GM12878 (cell line): ENCODE measurements at regions not wholly inside any gene's neighbourhood (a gene's known extent, or its start where the extent isn't known, plus 50 kb on each side); places are given as distances from the start of the nearest gene placed in this dataset.

Experiments used
- ATAC-seq: fragments of 200-7000 bp; cut with Tn5 transposase; 3 replicates; pipeline ENCODE4 v1.9.1; 2020; ENCODE audit warnings: mild to moderate bottlenecking, moderate library complexity
- BruUV-seq: library from RNA; stranded (reverse); fragments of 400-500 nt; replicated peaks from 2 replicates; lab custom pipeline; 2021; lab: Mats Ljungman, UMichigan
- CTCF ChIA-PET: fragments of 300-600 bp; sonication (Branson Sonifier 250); formaldehyde crosslinking; extraction: SDS; loops from one replicate; lab custom pipeline; 2021; ENCODE audit warnings: inconsistent platforms; lab: Yijun Ruan, JAX
- POLR2A ChIA-PET: fragments of 350-600 bp; formaldehyde crosslinking; extraction: SDS; loops from one replicate; lab custom pipeline; 2021; ENCODE audit warnings: inconsistent platforms; lab: Charles Lee
- RAD21 ChIA-PET: fragments of 300-600 bp; sonication (Branson Sonifier 250); formaldehyde crosslinking; loops from one replicate; lab custom pipeline; 2023; ENCODE audit warnings: antibody characterized with exemption; ENCODE audit not compliant: unreplicated experiment; lab: Charles Lee
- SMC1A ChIA-PET: fragments of 300-600 bp; sonication (Branson Sonifier 250); formaldehyde crosslinking; loops from one replicate; lab custom pipeline; 2023; ENCODE audit not compliant: unreplicated experiment, uncharacterized antibody; lab: Charles Lee
- DNase-seq: peaks from one replicate; pipeline ENCODE4 v3.0.0-alpha.2; 2011; ENCODE audit warnings: low read depth, low spot score
- FAIRE-seq: peaks from 3 replicates; lab custom pipeline; 2011; peaks lifted over from hg19 to GRCh38; lab: Jason Lieb, UNC
- H2AFZ ChIP-seq: 2 replicates; pipeline ENCODE4 v1.6.0; 2011; ENCODE audit warnings: low read depth, low read length, control low read depth; ENCODE audit not compliant: control insufficient read depth
- H3K27ac ChIP-seq: 2 replicates; pipeline ENCODE4 v1.5.1; 2011; ENCODE audit warnings: control low read depth; ENCODE audit not compliant: control insufficient read depth, insufficient read depth
- H3K27me3 ChIP-seq, 2 experiments: replicated peaks in 1 of 2; 2 replicates each; pipeline versions ENCODE4 v1.6.0 to v1.6.1; 2011; ENCODE audit warnings: low read length in 1 of 2; ENCODE audit not compliant: control insufficient read depth in 2 of 2, insufficient read depth in 2 of 2
- H3K36me3 ChIP-seq, 2 experiments: 2 replicates each; pipeline ENCODE4 v1.5.1; 2011; ENCODE audit warnings: low read length in 1 of 2; ENCODE audit not compliant: control insufficient read depth in 2 of 2, insufficient read depth in 2 of 2
- H3K4me1 ChIP-seq: 2 replicates; pipeline ENCODE4 v1.6.1; 2011; ENCODE audit warnings: mild to moderate bottlenecking, low read length, moderate library complexity, mixed read lengths; ENCODE audit not compliant: control insufficient read depth, insufficient read depth
- H3K4me2 ChIP-seq: 2 replicates; pipeline ENCODE4 v1.6.0; 2011; ENCODE audit warnings: control low read depth; ENCODE audit not compliant: control insufficient read depth, insufficient read depth
- H3K4me3 ChIP-seq: fragments of 200-600 bp; sonication (generic); 2 replicates; pipeline ENCODE4 v1.5.1; 2016
- H3K79me2 ChIP-seq: 2 replicates; pipeline ENCODE4 v1.6.0; 2011; ENCODE audit warnings: low read length; ENCODE audit not compliant: control insufficient read depth, insufficient read depth
- H3K9ac ChIP-seq: 2 replicates; pipeline ENCODE4 v1.8.0; 2011; ENCODE audit warnings: low read length, control low read depth, mixed read lengths; ENCODE audit not compliant: control insufficient read depth, insufficient read depth
- H3K9me3 ChIP-seq: replicated peaks from 3 replicates; pipeline ENCODE4 v1.5.1; 2011; ENCODE audit warnings: mild to moderate bottlenecking, low read length; ENCODE audit not compliant: control insufficient read depth, insufficient read depth
- H4K20me1 ChIP-seq: 2 replicates; pipeline ENCODE4 v1.6.0; 2011; ENCODE audit not compliant: control insufficient read depth, insufficient read depth
- BCL11A ChIP-seq: IDR thresholded peaks from 2 replicates; pipeline ENCODE4 v1.6.1; 2011; ENCODE audit warnings: low read depth, low read length
- CBFB ChIP-seq: IDR thresholded peaks from 2 replicates; pipeline ENCODE4 v1.6.1; 2016; ENCODE audit warnings: antibody characterized with exemption, low read depth
- ESRRA ChIP-seq: IDR thresholded peaks from 2 replicates; pipeline ENCODE4 v1.6.1; 2012; ENCODE audit warnings: mild to moderate bottlenecking, low read length, improper control_type of control experiment
- JUND ChIP-seq: IDR thresholded peaks from 2 replicates; pipeline ENCODE4 v1.6.1; 2012; ENCODE audit warnings: low read depth, mild to moderate bottlenecking, low read length, improper control_type of control experiment, moderate library complexity
- KAT2A ChIP-seq: conservative IDR thresholded peaks from 2 replicates; pipeline ENCODE4 v1.6.1; 2011; ENCODE audit warnings: low read depth, low read length; ENCODE audit not compliant: control insufficient read depth
- MTA3 ChIP-seq: IDR thresholded peaks from 2 replicates; pipeline ENCODE4 v1.6.1; 2012; ENCODE audit warnings: low read length, inconsistent platforms, borderline replicate concordance
- NFYA ChIP-seq: IDR thresholded peaks from 2 replicates; pipeline ENCODE4 v1.6.1; 2011; ENCODE audit warnings: low read depth, mild to moderate bottlenecking, low read length, improper control_type of control experiment, borderline replicate concordance
- RCOR1 ChIP-seq: conservative IDR thresholded peaks from 2 replicates; pipeline ENCODE4 v1.6.1; 2012; ENCODE audit warnings: low read depth, low read length, improper control_type of control experiment
- RELB ChIP-seq: fragments of 450-650 bp; IDR thresholded peaks from 2 replicates; pipeline ENCODE4 v1.6.1; 2017; ENCODE audit warnings: low read depth, mild to moderate bottlenecking, moderate library complexity
- ZZZ3 ChIP-seq: IDR thresholded peaks from 2 replicates; pipeline ENCODE4 v1.6.1; 2011; ENCODE audit warnings: low read depth; ENCODE audit not compliant: control insufficient read depth, insufficient read length
- WGBS: methylation state at CpG from one replicate; pipeline ENCODE4 v1.1.6; 2016; ENCODE audit warnings: low lambda C conversion rate; ENCODE audit not compliant: insufficient replicate concordance, insufficient coverage; ENCODE audit errors: missing lambda C conversion rate; 5-methylcytosine and 5-hydroxymethylcytosine counted together
- in situ Hi-C: fragments of 300-500 bp; cut with MboI; formaldehyde crosslinking; loops from 9 replicates; pipeline ENCODE4 v1.14.3; 2018; ENCODE audit warnings: mixed read lengths
- intact Hi-C: fragments of 100-400 bp; cut with micrococcal nuclease; formaldehyde crosslinking; loops from one replicate; pipeline ENCODE4 v1.14.2; 2022; ENCODE audit not compliant: unreplicated experiment
- TF ChIP-seq, protein P1 (sequence below): fragments of 450-650 bp; IDR thresholded peaks from 2 replicates; pipeline ENCODE4 v1.6.1; 2018; ENCODE audit warnings: mild to moderate bottlenecking, low read depth, moderate library complexity; ENCODE audit not compliant: partially characterized antibody

DNA sequence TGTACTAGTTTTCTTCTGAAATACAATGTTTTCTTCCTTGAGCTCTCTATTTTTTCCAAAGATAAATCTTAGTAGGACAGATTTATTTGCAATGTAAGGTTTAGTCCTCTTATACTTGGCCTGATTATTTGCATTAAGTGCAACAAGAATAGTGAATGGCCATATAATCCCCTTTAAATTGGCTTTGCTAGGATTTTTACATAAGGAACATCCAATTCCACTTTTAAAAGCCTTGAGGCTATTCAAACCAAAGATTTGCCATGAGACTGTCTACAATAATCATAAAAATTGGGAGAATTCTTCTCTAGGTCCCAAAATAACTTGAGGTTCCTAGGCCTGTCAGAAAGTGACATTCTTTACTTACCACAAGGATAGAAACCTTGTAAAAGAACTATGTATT lies 128.6 kb upstream of the THSD7A start:
- FAIRE-seq = no peak
- Histone ChIP-seq H3K9me3 (no peaks in the 10 kb centered on the region), H3K27ac (no peak overlapping the region), H3K36me3 (no peaks in the 10 kb centered on the region), H3K9ac (no peak overlapping the region), H3K79me2 (no peaks in the 10 kb centered on the region), H2AFZ (no peak overlapping the region), H3K27me3 (no peaks in the 10 kb centered on the region), H3K4me1 (no peaks in the 10 kb centered on the region), H3K4me3 (no peak overlapping the region), H3K4me2 (no peak overlapping the region), H4K20me1 (no peaks in the 10 kb centered on the region)
- DNase-seq = no peak
- ChIA-PET POLR2A (no interaction called here), SMC1A (interaction anchor here (1.6 kb wide), 1 partner anchor 11 kb away, joined by 4 read pairs; no protein-coding TSS in a partner anchor), RAD21 (no interaction called here), CTCF (no interaction called here)
- no peak for ATAC-seq
- in situ Hi-C loops (no loop called here), intact Hi-C loops (no loop called here)
- BruUV-seq = no TSS peak
- TF ChIP-seq NFYA (no peak), MTA3 (no peak), RCOR1 (no peak), RELB (no peak), ZZZ3 (no peak)

DNA sequence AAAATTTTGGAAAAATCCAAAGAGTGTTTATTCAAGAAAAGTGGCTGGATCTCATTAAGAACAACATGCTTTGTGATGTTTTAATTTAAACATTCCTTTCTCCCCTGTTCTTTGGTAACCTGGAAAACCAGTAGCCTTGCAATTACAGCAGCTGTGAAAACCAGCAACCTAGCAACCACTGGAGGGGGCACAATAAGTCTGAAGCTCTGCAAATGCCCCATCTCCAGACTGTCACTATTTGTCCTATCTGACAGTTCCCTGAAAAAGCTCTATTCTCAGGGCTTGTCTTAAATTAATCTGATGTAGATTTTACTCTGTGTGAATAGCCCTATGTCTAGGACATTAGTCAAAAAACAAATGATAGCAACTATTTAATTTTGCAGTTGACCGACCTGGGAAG lies 137.6 kb upstream of the THSD7A start:
- ChIA-PET RAD21 (no interaction called here), POLR2A (no interaction called here), CTCF (interaction anchor here (1.1 kb wide), 1 partner anchor 11 kb away, joined by 3 read pairs; no protein-coding TSS in a partner anchor), SMC1A (interaction anchor here (1.3 kb wide), 1 partner anchor 11 kb away, joined by 3 read pairs; no protein-coding TSS in a partner anchor)
- in situ Hi-C loops = no loop called here
- no peaks in the 10 kb centered on the region for H3K9me3 ChIP-seq
- intact Hi-C loops = no loop called here
- DNase-seq = no peak
- no peak overlapping the region for H3K27ac ChIP-seq
- FAIRE-seq = no peak
- no peaks in the 10 kb centered on the region for H3K36me3 ChIP-seq
- WGBS = 28% methylated on average over 1 of the region's 1 CpG
- H3K27me3 ChIP-seq = no peaks in the 10 kb centered on the region
- H2AFZ ChIP-seq = no peak overlapping the region
- ATAC-seq = no peak
- no TSS peak for BruUV-seq
- no peaks in the 10 kb centered on the region for H4K20me1 ChIP-seq
- no peaks in the 10 kb centered on the region for H3K4me1 ChIP-seq
- H3K9ac ChIP-seq = no peak overlapping the region
- no peak overlapping the region for H3K4me2 ChIP-seq
- no peaks in the 10 kb centered on the region for H3K79me2 ChIP-seq
- H3K4me3 ChIP-seq = no peak overlapping the region
- TF ChIP-seq ESRRA (no peak), JUND (no peak), KAT2A (no peak), CBFB (no peak), BCL11A (no peak)
- TF ChIP-seq, protein P1, sequence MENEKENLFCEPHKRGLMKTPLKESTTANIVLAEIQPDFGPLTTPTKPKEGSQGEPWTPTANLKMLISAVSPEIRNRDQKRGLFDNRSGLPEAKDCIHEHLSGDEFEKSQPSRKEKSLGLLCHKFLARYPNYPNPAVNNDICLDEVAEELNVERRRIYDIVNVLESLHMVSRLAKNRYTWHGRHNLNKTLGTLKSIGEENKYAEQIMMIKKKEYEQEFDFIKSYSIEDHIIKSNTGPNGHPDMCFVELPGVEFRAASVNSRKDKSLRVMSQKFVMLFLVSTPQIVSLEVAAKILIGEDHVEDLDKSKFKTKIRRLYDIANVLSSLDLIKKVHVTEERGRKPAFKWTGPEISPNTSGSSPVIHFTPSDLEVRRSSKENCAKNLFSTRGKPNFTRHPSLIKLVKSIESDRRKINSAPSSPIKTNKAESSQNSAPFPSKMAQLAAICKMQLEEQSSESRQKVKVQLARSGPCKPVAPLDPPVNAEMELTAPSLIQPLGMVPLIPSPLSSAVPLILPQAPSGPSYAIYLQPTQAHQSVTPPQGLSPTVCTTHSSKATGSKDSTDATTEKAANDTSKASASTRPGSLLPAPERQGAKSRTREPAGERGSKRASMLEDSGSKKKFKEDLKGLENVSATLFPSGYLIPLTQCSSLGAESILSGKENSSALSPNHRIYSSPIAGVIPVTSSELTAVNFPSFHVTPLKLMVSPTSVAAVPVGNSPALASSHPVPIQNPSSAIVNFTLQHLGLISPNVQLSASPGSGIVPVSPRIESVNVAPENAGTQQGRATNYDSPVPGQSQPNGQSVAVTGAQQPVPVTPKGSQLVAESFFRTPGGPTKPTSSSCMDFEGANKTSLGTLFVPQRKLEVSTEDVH = no peak
